Thyroid gland (tissue), 4 donors: ENCODE measurements at regions not wholly inside any gene's neighbourhood (a gene's known extent, or its start where the extent isn't known, plus 50 kb on each side); places are given as distances from the start of the nearest gene placed in this dataset.

Source experiments
- CTCF ChIP-seq, 6 experiments: fragments of 200-600 bp in 3 of 6; fragments of 450-650 bp in 3 of 6; sonication (generic) in 3 of 6; IDR thresholded peaks; one replicate each; pipeline ENCODE4 v1.5.1; 2016 to 2019; ENCODE audit warnings: antibody characterized with exemption in 6 of 6, mild to moderate bottlenecking in 2 of 6, inconsistent platforms in 1 of 6, moderate library complexity in 1 of 6
- POLR2A ChIP-seq, 2 donors: fragments of 450-650 bp; IDR thresholded peaks; one replicate each; pipeline ENCODE4 v1.6.1; 2017; ENCODE audit warnings: antibody characterized with exemption in 2 of 2, mild to moderate bottlenecking in 2 of 2, moderate library complexity in 1 of 2

DNA sequence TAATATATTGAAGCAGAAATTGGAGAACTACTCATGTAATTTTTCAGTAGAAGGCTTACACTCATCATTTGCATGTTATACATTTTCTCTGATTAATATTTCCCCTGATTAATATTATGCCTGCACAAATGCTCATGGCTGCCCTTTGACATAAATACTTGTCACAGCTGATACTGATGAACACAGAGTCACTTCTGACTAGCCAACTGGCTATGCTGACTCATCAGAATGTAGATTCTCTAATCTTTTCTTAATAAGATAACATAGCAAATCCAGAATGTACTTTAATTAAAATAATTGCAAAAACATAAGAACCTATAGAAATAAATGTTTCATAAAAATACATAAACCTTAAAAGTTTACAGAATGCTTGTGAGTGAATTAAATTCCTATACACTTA, 52.4 kb upstream of the C4orf54 start:
- TF ChIP-seq POLR2A (IDR thresholded peaks at IDR 0.05) (no peak), CTCF (IDR thresholded peaks at IDR 0.05) (no peak)
